Psoas muscle (tissue), 7 donors: ENCODE measurements at regions not wholly inside any gene's neighbourhood (a gene's known extent, or its start where the extent isn't known, plus 50 kb on each side); places are given as distances from the start of the nearest gene placed in this dataset.

ENCODE experiments used
- ATAC-seq, 4 donors: fragments of 200-7000 bp; cut with Tn5 transposase; one replicate each; pipeline ENCODE4 v1.9.1; 2020; ENCODE audit warnings: moderate library complexity in 3 of 4, mild to moderate bottlenecking in 2 of 4
- DNase-seq, 2 donors: peaks; one replicate each; pipeline ENCODE4 v3.0.0-alpha.2; 2020
- H3K27ac ChIP-seq: fragments of 200-600 bp; one replicate; pipeline ENCODE4 v1.8.0; 2022
- H3K27me3 ChIP-seq, 3 donors: fragments of 200-600 bp in 1 of 3; one replicate each; pipeline versions ENCODE4 v1.6.1 to v1.8.0; 2013 to 2022; ENCODE audit warnings: low read length in 2 of 3, mild to moderate bottlenecking in 2 of 3, moderate library complexity in 1 of 3; ENCODE audit not compliant: insufficient read depth in 3 of 3
- H3K36me3 ChIP-seq, 2 donors: fragments of 200-600 bp in 1 of 2; one replicate each; pipeline versions ENCODE4 v1.6.1 to v1.8.0; 2013 to 2022; ENCODE audit warnings: low read depth in 1 of 2, mild to moderate bottlenecking in 1 of 2, moderate library complexity in 1 of 2; ENCODE audit not compliant: insufficient read depth in 1 of 2
- H3K4me1 ChIP-seq: fragments of 200-600 bp; one replicate; pipeline ENCODE4 v1.8.0; 2022
- H3K4me3 ChIP-seq: fragments of 200-600 bp; one replicate; pipeline ENCODE4 v1.8.0; 2022; ENCODE audit warnings: mild to moderate bottlenecking
- H3K9me3 ChIP-seq: fragments of 200-600 bp; one replicate; pipeline ENCODE4 v1.8.0; 2022
- CTCF ChIP-seq: fragments of 200-600 bp; IDR thresholded peaks from one replicate; pipeline ENCODE4 v1.8.0; 2022; ENCODE audit warnings: antibody characterized with exemption
- WGBS, 3 donors: extraction: QIAGEN DNeasy Blood & Tissue Kit; methylation state at CpG; one replicate each; pipeline versions ENCODE4 v1.1.6 to v1.1.7; 2013; 5-methylcytosine and 5-hydroxymethylcytosine counted together
- intact Hi-C, 2 donors: fragments of 100-400 bp; cut with DNase I; formaldehyde crosslinking; loops; one replicate each; pipeline versions ENCODE4 v1.11.0 to v1.14.2; 2022
- donor health status: healthy with polysubstance abuse.
- donor health status: DM: no; HTN: no; CAD: no; lungs with moderate emphysema.
- donor health status: Bipolar disorder and iron deficiency.
- donor health status: healthy.
- donor health status: DM: yes; HTN: yes; CAD: no.
- donor health status: DM: no; HTN: no; CAD: no.
- donor health status: DM: yes; HTN: yes; CAD: no.

GRCh38 chr11:81932303-81932702 lies 801.4 kb downstream of the FAM181B start:
- DNase-seq (no peak), ATAC-seq (no peak)
- no peak for TF ChIP-seq CTCF
- H3K27ac ChIP-seq, result no peak overlapping the region
- intact Hi-C loops, result no loop called here
- 88 to 95% (median 91%) methylated on average over 2 of the region's 2 CpGs for WGBS, 3 donors
- H3K4me3 ChIP-seq, result no peak overlapping the region
- no peaks in the 10 kb centered on the region for H3K27me3 ChIP-seq
- no peaks in the 10 kb centered on the region for H3K9me3 ChIP-seq
- H3K4me1 ChIP-seq, result no peaks in the 10 kb centered on the region
- no peaks in the 10 kb centered on the region for H3K36me3 ChIP-seq

- Histone ChIP-seq H3K27me3 (no peaks in the 10 kb centered on the region), H3K9me3 (no peaks in the 10 kb centered on the region), H3K27ac (no peak overlapping the region), H3K4me1 (no peaks in the 10 kb centered on the region), H3K4me3 (no peak overlapping the region), H3K36me3 (no peaks in the 10 kb centered on the region)
- TF ChIP-seq CTCF, result no peak
- DNase-seq (no peak), ATAC-seq (no peak)
- intact Hi-C loops, result no loop called here
These were observed 813.5 kb downstream of the FAM181B start for GRCh38 chr11:81920205-81920604.

DNA sequence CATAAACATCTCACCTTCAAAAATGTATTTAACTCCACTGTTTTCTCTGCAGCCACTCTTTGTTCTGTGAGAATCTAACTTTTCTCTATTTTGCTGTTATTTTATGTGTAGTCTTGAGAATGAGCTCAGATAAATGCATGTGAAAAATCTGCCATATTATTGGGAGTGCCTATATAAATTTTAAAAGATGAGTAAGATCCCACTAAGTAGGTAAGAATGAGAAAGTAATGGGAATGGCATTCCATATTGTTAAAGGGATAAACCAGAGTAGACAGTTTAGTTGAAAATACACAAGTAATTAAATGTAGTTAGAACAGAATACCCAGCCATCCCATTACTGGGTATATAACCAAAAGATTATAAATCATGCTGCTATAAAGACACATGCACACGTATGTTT lies 817.2 kb downstream of the FAM181B start:
- no peak for TF ChIP-seq CTCF
- H3K9me3 ChIP-seq, result no peaks in the 10 kb centered on the region
- H3K4me3 ChIP-seq, result no peak overlapping the region
- 86 to 91% (median 89%) methylated on average over 1 of the region's 1 CpG for WGBS, 3 donors
- no peaks in the 10 kb centered on the region for H3K36me3 ChIP-seq
- DNase-seq (no peak), ATAC-seq (no peak)
- no peak overlapping the region for H3K27ac ChIP-seq
- no peaks in the 10 kb centered on the region for H3K27me3 ChIP-seq
- intact Hi-C loops, result no loop called here
- no peaks in the 10 kb centered on the region for H3K4me1 ChIP-seq

- intact Hi-C loops, result no loop called here
- Histone ChIP-seq H3K9me3 (no peaks in the 10 kb centered on the region), H3K4me1 (no peaks in the 10 kb centered on the region), H3K36me3 (no peaks in the 10 kb centered on the region), H3K4me3 (no peak overlapping the region), H3K27me3 (no peaks in the 10 kb centered on the region), H3K27ac (no peak overlapping the region)
- DNase-seq (no peak), ATAC-seq (no peak)
- TF ChIP-seq CTCF, result no peak
These were observed 818.6 kb downstream of the FAM181B start for GRCh38 chr11:81915045-81915444.

DNA sequence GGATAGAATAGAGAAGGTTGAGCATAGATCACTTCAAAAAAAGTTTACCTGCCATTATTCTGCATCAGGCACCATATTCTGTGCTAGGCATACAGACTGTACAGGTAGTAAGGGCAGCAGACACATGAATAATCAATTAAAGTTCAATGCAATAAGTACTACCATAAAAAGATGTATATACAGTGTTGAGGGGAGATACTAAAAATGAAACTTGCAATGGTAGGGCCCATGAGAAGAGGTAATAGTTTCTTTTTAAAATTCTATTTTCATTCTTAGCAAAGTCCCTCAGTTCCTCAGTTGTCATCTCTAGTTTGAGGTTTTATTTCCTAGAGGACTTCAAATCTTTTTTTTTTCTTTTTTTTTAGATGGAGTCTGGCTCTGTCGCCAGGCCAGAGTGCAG lies 819.9 kb downstream of the FAM181B start:
- intact Hi-C loops, result no loop called here
- Histone ChIP-seq H3K4me1 (no peaks in the 10 kb centered on the region), H3K9me3 (no peaks in the 10 kb centered on the region), H3K4me3 (no peak overlapping the region), H3K27me3 (no peaks in the 10 kb centered on the region), H3K36me3 (no peaks in the 10 kb centered on the region), H3K27ac (no peak overlapping the region)
- ATAC-seq, result no peak
- TF ChIP-seq CTCF, result no peak
- 87 to 100% (median 94%) methylated on average over 1 of the region's 1 CpG for WGBS, 3 donors
- DNase-seq, result no peak
